GM21723 (cell line): ENCODE measurements at regions not wholly inside any gene's neighbourhood (a gene's known extent, or its start where the extent isn't known, plus 50 kb on each side); places are given as distances from the start of the nearest gene placed in this dataset.

Source experiments
- ATAC-seq: cut with Tn5 transposase; IDR thresholded peaks from one replicate; pipeline ENCODE4 v1.9.1; 2021; ENCODE audit warnings: mild to moderate bottlenecking, moderate library complexity; ENCODE audit not compliant: unreplicated experiment

DNA sequence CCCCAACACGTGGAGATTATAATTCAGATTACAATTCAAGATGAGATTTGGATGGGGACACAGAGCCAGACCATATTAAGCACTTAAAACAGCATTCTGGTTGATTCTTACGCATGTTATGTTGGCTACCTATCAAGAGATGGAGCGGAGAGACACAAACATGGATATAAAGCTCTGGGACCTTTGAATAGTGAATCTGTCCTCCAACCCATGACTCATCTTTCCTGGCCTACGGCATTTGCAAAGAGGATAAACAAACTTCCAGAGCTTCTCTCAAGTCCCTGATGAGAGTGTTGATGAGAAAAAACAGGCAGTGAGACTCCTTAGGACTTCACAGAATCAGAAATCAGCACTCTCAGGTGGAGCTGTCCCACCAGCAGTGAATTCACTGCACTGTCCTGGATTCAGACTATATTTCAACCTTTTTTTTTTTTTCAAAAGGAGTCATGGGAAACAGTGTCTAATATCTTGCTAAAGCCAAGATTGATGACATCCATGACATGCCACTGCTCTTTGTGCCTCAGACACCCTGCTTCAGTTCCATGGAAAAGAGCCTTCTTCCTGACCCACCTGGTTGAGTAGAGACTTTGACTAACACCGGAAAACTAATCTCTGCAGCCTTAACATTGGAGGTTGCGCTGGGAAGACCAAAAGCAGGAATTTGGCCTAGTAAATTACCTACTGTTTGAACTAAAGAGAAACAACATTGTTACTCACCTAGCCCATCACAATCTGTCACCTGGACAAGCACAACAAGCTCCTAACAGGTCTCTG, 62.1 kb upstream of the NPAS2 start:
- no peak for ATAC-seq

DNA sequence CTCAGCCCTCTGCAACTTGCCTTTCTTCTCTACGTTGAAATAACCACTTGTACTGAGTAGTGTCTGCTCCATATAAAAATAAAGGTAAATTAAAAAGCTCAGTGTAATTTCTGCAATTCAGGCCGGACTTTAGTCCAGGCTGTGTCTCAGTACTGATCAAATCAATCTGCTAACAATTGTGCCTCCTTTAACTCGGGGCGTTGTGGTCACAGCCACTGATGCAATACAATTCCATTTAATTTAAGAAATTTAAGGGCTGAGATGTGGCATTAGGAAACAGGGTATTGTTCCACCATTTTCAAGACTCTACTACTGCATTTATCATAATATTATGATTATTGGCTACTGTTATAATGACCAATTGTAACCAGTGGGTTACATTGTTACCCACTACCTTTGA, 60.0 kb upstream of the NPAS2 start:
- ATAC-seq = no peak

DNA sequence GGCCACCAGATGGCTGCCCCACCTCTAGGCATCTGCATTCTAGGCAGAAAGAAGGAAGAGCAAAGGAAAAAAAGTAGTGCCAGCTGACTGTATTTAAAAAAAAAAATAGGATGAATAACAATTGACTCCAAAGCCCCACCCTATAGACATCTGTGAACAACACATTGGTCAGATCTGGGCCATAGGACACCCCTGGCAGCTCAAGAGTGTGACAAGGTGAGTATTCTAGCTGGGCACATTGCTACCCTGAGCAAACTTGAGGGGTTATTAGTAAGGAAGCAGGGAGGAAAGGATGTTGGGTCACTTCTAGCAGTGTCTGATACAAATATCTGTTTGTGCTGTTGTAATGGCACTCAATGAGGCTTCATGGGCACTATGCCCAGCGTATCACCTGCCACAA, 58.6 kb upstream of the NPAS2 start:
- ATAC-seq = no peak

DNA sequence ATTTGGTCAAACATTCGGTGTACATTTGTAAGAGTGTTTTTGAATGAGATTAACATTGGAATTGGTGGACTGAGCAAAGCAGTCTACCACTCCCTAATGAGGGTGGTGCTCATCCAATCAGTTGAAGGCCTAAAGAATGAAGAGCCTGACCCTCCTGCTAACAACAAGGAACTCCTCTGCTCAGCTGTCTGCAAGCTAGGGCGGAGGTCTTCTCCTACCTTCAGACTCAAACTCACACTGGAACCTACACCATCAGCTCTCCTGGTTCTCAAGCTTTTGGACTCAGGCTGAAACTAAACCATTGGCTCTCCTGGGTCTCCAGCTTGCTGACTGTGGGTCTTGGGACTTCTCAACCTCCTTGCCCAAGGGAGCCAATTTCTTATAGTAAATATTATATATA, 55.5 kb upstream of the NPAS2 start:
- no peak for ATAC-seq

DNA sequence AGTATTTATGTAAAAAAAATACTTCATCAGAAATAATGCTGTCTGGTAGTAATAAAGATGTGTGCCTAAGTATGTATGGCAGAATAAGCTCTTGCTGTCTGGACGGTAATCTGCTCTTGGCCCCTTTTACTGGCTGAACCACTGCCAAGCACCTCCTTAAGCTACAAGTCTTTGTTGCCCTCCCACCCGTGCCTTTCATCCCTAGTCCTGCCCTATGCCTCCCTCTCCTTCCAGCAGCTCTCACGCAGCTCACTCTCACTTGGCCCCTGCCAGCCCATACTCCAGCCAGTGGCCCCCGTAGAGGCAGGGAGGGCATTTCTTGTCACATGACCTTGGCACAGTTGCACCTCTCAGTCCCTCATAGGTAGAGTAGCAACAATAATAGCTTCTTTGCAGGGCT, 54.5 kb upstream of the NPAS2 start:
- ATAC-seq = no peak

DNA sequence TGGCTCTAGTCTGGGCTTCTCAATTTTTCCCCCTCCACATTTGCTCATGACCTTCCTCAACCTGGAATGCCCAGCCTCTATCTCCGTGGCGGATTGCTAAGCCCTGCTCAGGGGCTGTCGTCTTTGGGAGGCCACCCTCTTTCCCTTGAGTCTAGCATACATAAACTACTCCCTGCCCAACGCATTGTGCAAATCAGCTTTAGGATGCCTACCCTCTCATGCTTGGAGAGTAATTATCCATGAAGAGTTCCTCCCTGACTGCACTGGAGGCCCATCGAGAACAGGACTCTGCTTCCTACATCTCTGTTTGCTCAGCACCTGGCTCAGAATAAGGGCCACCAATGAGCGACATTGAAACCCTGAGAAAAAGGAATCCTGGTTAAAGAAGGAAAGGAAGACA, 53.7 kb upstream of the NPAS2 start:
- ATAC-seq = no peak

DNA sequence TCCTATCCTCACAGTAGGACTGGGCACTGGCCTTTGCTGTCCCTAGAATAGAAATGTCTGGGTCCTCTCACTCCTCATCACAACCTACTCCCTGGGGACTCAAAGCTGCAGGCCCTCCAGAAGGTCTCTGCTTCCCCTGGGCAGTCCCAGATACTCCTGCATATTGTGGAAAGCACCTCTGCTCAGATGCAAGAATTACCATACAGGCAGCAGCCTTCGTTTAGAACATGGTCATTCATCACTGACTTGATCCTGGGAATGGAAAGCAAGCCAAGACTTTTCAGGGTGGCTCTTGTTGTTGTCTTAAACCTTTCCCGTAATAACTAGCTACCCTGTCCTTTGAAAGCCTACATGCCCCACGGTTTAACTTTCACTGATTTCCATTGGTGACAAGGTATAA, 53.1 kb upstream of the NPAS2 start:
- ATAC-seq = no peak

DNA sequence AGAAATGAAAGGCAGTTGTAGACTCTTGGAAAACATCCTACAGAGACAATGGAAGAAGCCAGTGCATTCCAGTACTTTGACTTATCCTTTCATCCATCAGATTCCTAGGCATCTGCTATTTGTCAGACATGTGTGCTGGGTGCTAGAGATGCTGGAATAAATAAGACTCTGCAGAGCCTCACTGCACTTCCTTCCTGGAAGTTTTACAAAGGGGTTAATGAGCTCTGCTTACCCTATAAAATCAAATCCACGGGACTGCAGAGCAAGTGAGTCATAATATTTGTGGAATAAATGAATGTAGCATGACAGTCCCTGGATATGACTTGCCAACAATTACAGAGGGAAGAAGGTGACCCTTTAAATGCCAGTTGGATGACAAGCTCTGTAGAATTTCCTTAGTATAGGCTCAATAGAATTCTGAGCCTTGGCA, 52.7 kb upstream of the NPAS2 start:
- ATAC-seq = no peak

DNA sequence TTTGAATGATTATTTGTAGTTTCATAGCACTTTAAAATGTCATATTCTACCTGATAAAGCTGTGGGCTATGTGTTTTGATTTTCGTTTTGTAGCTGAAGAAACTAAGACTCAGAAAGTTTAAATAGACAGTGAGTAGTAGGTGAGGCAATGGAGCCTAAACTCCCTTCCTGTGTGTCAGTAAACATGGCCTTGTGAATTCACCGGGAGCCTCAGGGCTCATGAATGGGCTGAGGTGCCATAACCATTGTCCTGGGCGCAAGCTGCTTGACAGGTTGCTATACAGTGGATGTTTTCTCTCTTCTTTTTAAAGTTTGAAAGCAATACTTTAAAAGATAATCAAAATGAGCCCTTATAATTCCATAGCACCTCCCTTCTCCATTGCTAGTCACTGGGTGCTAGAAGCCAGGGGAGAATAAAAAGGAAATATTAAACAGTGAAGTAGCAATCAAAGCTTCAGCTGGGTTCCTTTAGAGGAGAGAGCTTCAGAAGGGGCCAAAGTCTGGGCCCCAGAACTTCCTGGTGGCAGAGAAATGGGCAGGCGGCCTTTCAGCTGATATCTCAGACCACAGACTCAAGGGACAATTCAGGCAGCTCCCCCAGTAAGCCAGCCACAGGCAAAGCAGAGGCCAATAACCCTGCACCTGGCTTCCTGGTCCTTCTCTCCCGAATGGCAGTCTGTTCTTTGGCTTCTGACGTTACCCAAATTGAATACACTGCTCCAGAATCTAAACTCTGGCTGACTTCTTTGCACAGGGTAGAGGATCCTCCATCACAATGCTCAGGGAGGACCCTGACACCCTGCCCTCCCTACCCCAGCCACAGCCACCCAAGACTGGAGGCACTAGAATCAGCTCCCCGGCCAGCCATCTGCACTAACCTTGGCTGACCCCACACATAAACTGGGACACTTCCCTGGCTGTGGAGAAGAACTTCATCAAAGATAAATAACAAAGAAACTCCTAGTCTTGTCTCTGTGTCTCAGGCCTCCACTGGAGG, 51.8 kb upstream of the NPAS2 start:
- ATAC-seq = no peak
